K562 (cell line): ENCODE measurements at regions not wholly inside any gene's neighbourhood (a gene's known extent, or its start where the extent isn't known, plus 50 kb on each side); places are given as distances from the start of the nearest gene placed in this dataset.

Source experiments
- ATAC-seq: fragments of 200-7000 bp; cut with Tn5 transposase; 3 replicates; pipeline ENCODE4 v1.9.1; 2020; ENCODE audit warnings: moderate library complexity
- BruUV-seq: library from RNA; stranded (reverse); fragments of 400-500 nt; replicated peaks from 2 replicates; lab custom pipeline; 2021; lab: Mats Ljungman, UMichigan
- CTCF ChIA-PET: fragments of 300-600 bp; formaldehyde crosslinking; extraction: SDS; loops from one replicate; lab custom pipeline; 2021; ENCODE audit warnings: low intra/inter-chr PET ratio; lab: Yijun Ruan, JAX
- POLR2A ChIA-PET: fragments of 300-600, 350-650 bp; sonication (Branson Sonifier 250); formaldehyde crosslinking; extraction: SDS; loops from one replicate; lab custom pipeline; 2021; ENCODE audit warnings: antibody characterized with exemption, inconsistent platforms; lab: Yijun Ruan, JAX
- DNase-seq, 4 experiments: peaks; one replicate each; pipeline versions ENCODE4 v3.0.0 to v3.0.0-alpha.2; 2011 to 2018; ENCODE audit warnings: low spot score in 3 of 4, mixed read lengths in 3 of 4; ENCODE audit errors: extremely low read depth in 1 of 4
- FAIRE-seq: peaks from 2 replicates; lab custom pipeline; 2011; peaks lifted over from hg19 to GRCh38; lab: Jason Lieb, UNC
- H2AFZ ChIP-seq: 2 replicates; pipeline ENCODE4 v1.6.0; 2011; ENCODE audit warnings: low read depth, low read length, control low read depth, inconsistent platforms
- H3K27ac ChIP-seq: fragments of 200-600 bp; 3 replicates; pipeline ENCODE4 v1.8.0; 2011; ENCODE audit warnings: low read depth, mild to moderate bottlenecking, control low read depth, inconsistent platforms, low read length, moderate library complexity, mixed read lengths; ENCODE audit errors: extremely low read depth
- H3K27me3 ChIP-seq, 2 experiments: fragments of 300-600 bp in 1 of 2; 2 replicates in 1 of 2; 3 replicates in 1 of 2; pipeline versions ENCODE4 v1.6.0 to v1.8.0; 2011; ENCODE audit warnings: inconsistent platforms in 2 of 2, low read length in 2 of 2, mild to moderate bottlenecking in 1 of 2, mixed read lengths in 1 of 2, moderate library complexity in 1 of 2; ENCODE audit not compliant: control insufficient read depth in 2 of 2, insufficient read depth in 2 of 2
- H3K36me3 ChIP-seq: fragments of 300-600 bp; 3 replicates; pipeline ENCODE4 v1.8.0; 2011; ENCODE audit warnings: mild to moderate bottlenecking, low read length, inconsistent platforms; ENCODE audit not compliant: control insufficient read depth, insufficient read depth
- H3K4me1 ChIP-seq, 2 experiments: fragments of 200-600 bp in 1 of 2; replicated peaks in 1 of 2; 2 replicates in 1 of 2; 3 replicates in 1 of 2; pipeline versions ENCODE4 v1.5.1 to v1.8.0; 2011; ENCODE audit warnings: inconsistent platforms in 2 of 2, low read length in 2 of 2, mild to moderate bottlenecking in 1 of 2, mixed read lengths in 1 of 2, moderate library complexity in 1 of 2; ENCODE audit not compliant: control insufficient read depth in 2 of 2, insufficient read depth in 2 of 2
- H3K4me2 ChIP-seq: 2 replicates; pipeline ENCODE4 v1.6.1; 2011; ENCODE audit warnings: low read length, control low read depth, inconsistent platforms, mixed read lengths; ENCODE audit not compliant: insufficient read depth
- H3K4me3 ChIP-seq: fragments of 200-600 bp; sonication (generic), shearing (Covaris generic); 2 replicates; pipeline ENCODE4 v1.5.1; 2016; ENCODE audit warnings: control low read depth, inconsistent platforms
- H3K79me2 ChIP-seq: fragments of 200-600 bp; 3 replicates; pipeline ENCODE4 v1.8.0; 2011; ENCODE audit warnings: low read length, inconsistent platforms; ENCODE audit not compliant: control insufficient read depth, insufficient read depth
- H3K9ac ChIP-seq, 2 experiments: 2 replicates each; pipeline versions ENCODE4 v1.6.0 to v1.6.1; 2011; ENCODE audit warnings: low read depth in 2 of 2, low read length in 2 of 2, control low read depth in 1 of 2, inconsistent platforms in 1 of 2, mild to moderate bottlenecking in 1 of 2, mixed read lengths in 1 of 2; ENCODE audit not compliant: insufficient read depth in 1 of 2
- H3K9me1 ChIP-seq: one replicate; pipeline ENCODE4 v1.6.0; 2011; ENCODE audit warnings: inconsistent platforms, mild to moderate bottlenecking, low read length, moderate library complexity; ENCODE audit not compliant: control insufficient read depth, insufficient read depth
- H3K9me3 ChIP-seq: replicated peaks from 2 replicates; pipeline ENCODE4 v1.5.1; 2011; ENCODE audit warnings: low read depth, low read length, inconsistent platforms; ENCODE audit not compliant: control insufficient read depth, insufficient read depth
- H4K20me1 ChIP-seq: replicated peaks from 2 replicates; pipeline ENCODE4 v1.6.1; 2011; ENCODE audit warnings: low read length, inconsistent platforms, mixed read lengths; ENCODE audit not compliant: control insufficient read depth, insufficient read depth
- ESRRB ChIP-seq: fragments of 250-450 bp; sonication (Bioruptor Pico); IDR thresholded peaks from 2 replicates; pipeline ENCODE4 v1.5.0; 2020; ENCODE audit warnings: mild to moderate bottlenecking, moderate library complexity, borderline replicate concordance
- ETS2 ChIP-seq: IDR thresholded peaks from 2 replicates; pipeline ENCODE4 v1.6.1; 2016; ENCODE audit warnings: borderline replicate concordance, missing genetic modification characterization, mild to moderate bottlenecking, moderate library complexity, missing compliant biosample characterization; ENCODE audit not compliant: poor library complexity, severe bottlenecking
- FOXK1 ChIP-seq: sonication (generic); formaldehyde crosslinking; IDR thresholded peaks from 2 replicates; pipeline ENCODE4 v1.8.0; 2022; ENCODE audit warnings: missing genetic modification reagents, mild to moderate bottlenecking, borderline replicate concordance
- HDGF ChIP-seq: fragments of 450-650 bp; IDR thresholded peaks from 2 replicates; pipeline ENCODE4 v1.6.1; 2016
- IFI16 ChIP-seq: fragments of 250-450 bp; sonication (Bioruptor Pico); IDR thresholded peaks from 2 replicates; pipeline ENCODE4 v2.1.2; 2022; ENCODE audit warnings: mild to moderate bottlenecking, inconsistent platforms
- JUND ChIP-seq, 2 experiments: IDR thresholded peaks; 2 replicates in 1 of 2; 3 replicates in 1 of 2; pipeline ENCODE4 v1.6.1; 2011; ENCODE audit warnings: borderline replicate concordance in 2 of 2, low read depth in 2 of 2, low read length in 2 of 2, improper control_type of control experiment in 1 of 2, missing biosample characterization in 1 of 2, missing genetic modification characterization in 1 of 2, missing genetic modification reagents in 1 of 2
- LARP7 ChIP-seq: fragments of 450-650 bp; IDR thresholded peaks from 2 replicates; pipeline ENCODE4 v1.6.1; 2016
- POLR3G ChIP-seq: IDR thresholded peaks from 2 replicates; pipeline ENCODE4 v1.6.1; 2011; ENCODE audit not compliant: insufficient read length, insufficient replicate concordance; ENCODE audit errors: extremely low read depth
- SIRT6 ChIP-seq: IDR thresholded peaks from one replicate; pipeline ENCODE4 v1.6.1; 2012; ENCODE audit warnings: low read depth, mild to moderate bottlenecking, control low read depth, inconsistent platforms, low read length, moderate library complexity
- UBTF ChIP-seq, 2 experiments: IDR thresholded peaks; 2 replicates each; pipeline ENCODE4 v1.6.1; 2012; ENCODE audit warnings: improper control_type of control experiment in 2 of 2, low read depth in 2 of 2, low read length in 2 of 2, borderline replicate concordance in 1 of 2
- ZNF175 ChIP-seq: fragments of 200-800 bp; sonication (Bioruptor generic); IDR thresholded peaks from 2 replicates; pipeline ENCODE4 v1.6.1; 2016; ENCODE audit warnings: low read depth, mild to moderate bottlenecking, missing genetic modification characterization, missing compliant biosample characterization
- ZNF282 ChIP-seq: sonication (generic); formaldehyde crosslinking; IDR thresholded peaks from 2 replicates; pipeline ENCODE4 v1.8.1; 2023; ENCODE audit warnings: missing genetic modification reagents
- WGBS: fragments of 100-300 bp; shearing (Covaris generic); methylation state at CpG from one replicate; pipeline ENCODE4 v1.1.6; 2016; ENCODE audit warnings: low coverage, mixed read lengths; ENCODE audit not compliant: insufficient coverage; ENCODE audit errors: missing lambda C conversion rate; 5-methylcytosine and 5-hydroxymethylcytosine counted together
- in situ Hi-C: fragments of 300-500 bp; cut with MboI; formaldehyde crosslinking; loops from 4 replicates; pipeline ENCODE4 v1.15.0; 2018; ENCODE audit warnings: inconsistent platforms, mixed read lengths
- intact Hi-C: fragments of 100-400 bp; cut with micrococcal nuclease; formaldehyde crosslinking; loops from 2 replicates; pipeline ENCODE4 v1.14.2; 2022
- TF ChIP-seq, protein P1 (sequence below): fragments of 450-650 bp; formaldehyde crosslinking; IDR thresholded peaks from 2 replicates; pipeline ENCODE4 v1.4.0; 2022; ENCODE audit warnings: mild to moderate bottlenecking, moderate library complexity

GRCh38 chr1:81380436-81380835 is 420.3 kb upstream of the ADGRL2 start (continued):
- TF ChIP-seq IFI16 (no peak), FOXK1 (CRISPR knock-in tag) (no peak), HDGF (no peak)

- no peak overlapping the region for H3K4me3 ChIP-seq
- BruUV-seq = no TSS peak
- intact Hi-C loops = no loop called here
- H3K79me2 ChIP-seq = no peaks in the 10 kb centered on the region
- DNase-seq = no peak
- H3K27me3 ChIP-seq = no peaks in the 10 kb centered on the region
- no peak overlapping the region for H3K4me2 ChIP-seq
- H4K20me1 ChIP-seq = no peaks in the 10 kb centered on the region
- TF ChIP-seq POLR3G (no peak), SIRT6 (no peak), ESRRB (CRISPR knock-in tag) (no peak), JUND (IDR thresholded peaks at IDR 0.05; ENCODE audit: borderline replicate concordance, low read depth, low read length) (no peak), JUND (tag; IDR thresholded peaks at IDR 0.05; ENCODE audit: borderline replicate concordance, low read depth, low read length) (no peak), ETS2 (no peak), ZNF175 (no peak), LARP7 (no peak), ZNF282 (no peak), UBTF (IDR thresholded peaks at IDR 0.05; ENCODE audit: borderline replicate concordance in 1 of 2, low read depth in 2 of 2, low read length in 2 of 2) (no peak)
- TF ChIP-seq, protein P1, sequence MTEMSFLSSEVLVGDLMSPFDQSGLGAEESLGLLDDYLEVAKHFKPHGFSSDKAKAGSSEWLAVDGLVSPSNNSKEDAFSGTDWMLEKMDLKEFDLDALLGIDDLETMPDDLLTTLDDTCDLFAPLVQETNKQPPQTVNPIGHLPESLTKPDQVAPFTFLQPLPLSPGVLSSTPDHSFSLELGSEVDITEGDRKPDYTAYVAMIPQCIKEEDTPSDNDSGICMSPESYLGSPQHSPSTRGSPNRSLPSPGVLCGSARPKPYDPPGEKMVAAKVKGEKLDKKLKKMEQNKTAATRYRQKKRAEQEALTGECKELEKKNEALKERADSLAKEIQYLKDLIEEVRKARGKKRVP = no peak
- TF ChIP-seq, all 486 proteins: peak for 0
- H3K9me1 ChIP-seq = no peaks in the 10 kb centered on the region
- no peaks in the 10 kb centered on the region for H3K36me3 ChIP-seq
- ChIA-PET POLR2A (no interaction called here), CTCF (no interaction called here)
- no peak overlapping the region for H3K27ac ChIP-seq
- in situ Hi-C loops = no loop called here
- 0% methylated on average over 8 of the region's 8 CpGs for WGBS
- H2AFZ ChIP-seq = no peak overlapping the region
- FAIRE-seq (no peak), ATAC-seq (no peak)
- H3K9ac ChIP-seq = no peak overlapping the region
- H3K9me3 ChIP-seq = no peaks in the 10 kb centered on the region
- no peaks in the 10 kb centered on the region for H3K4me1 ChIP-seq
Measured at GRCh38 chr1:81379430-81379829, 421.3 kb upstream of the ADGRL2 start.
